ENCODE measurements at regions not wholly inside any gene's neighbourhood (a gene's known extent, or its start where the extent isn't known, plus 50 kb on each side); places are given as distances from the start of the nearest gene placed in this dataset.

- CTCF ChIA-PET, result no interaction called here
These were observed 253.0 kb upstream of the COBL start for GRCh38 chr7:51569581-51569980.

More at GRCh38 chr7:51569581-51569980, 253.0 kb upstream of the COBL start:
- no peak overlapping the region for H2BK5ac ChIP-seq (ENCODE audit: low read depth, low read length, poor library complexity, severe bottlenecking)
- DNase-seq (no peak), ATAC-seq (ENCODE audit: low read depth) (no peak)
- no peaks in the 10 kb centered on the region for H3K27me3 ChIP-seq (ENCODE audit: control insufficient read depth, insufficient read depth, low read length)
- H3K23ac ChIP-seq (ENCODE audit: low read depth, low read length), result no peak overlapping the region
- H2BK15ac ChIP-seq (ENCODE audit: low read depth, low read length), result no peak overlapping the region
- POLR2A ChIA-PET (ENCODE audit: unreplicated experiment), result no interaction called here
- H2AFZ ChIP-seq (replicated peaks; ENCODE audit: low read length, poor library complexity), result no peak overlapping the region
- no peak overlapping the region for H4K8ac ChIP-seq (ENCODE audit: low read depth in 2 of 2, low read length in 2 of 2)
- no peak overlapping the region for H3K56ac ChIP-seq (ENCODE audit: extremely low read depth, insufficient read depth, low read length)
- no CpG with 5 or more reads among the region's 3 CpGs for WGBS, 2 experiments (ENCODE audit: extremely low coverage in 2 of 2, insufficient read length in 1 of 2)
- TF ChIP-seq CHD1 (IDR thresholded peaks at IDR 0.05; ENCODE audit: low read depth, low read length), result no peak
- TF ChIP-seq CEBPB (IDR thresholded peaks at IDR 0.05; ENCODE audit: low read depth, low read length), result no peak
- no peak for TF ChIP-seq BHLHE40 (IDR thresholded peaks at IDR 0.05; ENCODE audit: low read depth, low read length)
- TF ChIP-seq RAD21 (IDR thresholded peaks at IDR 0.05; ENCODE audit: low read length), result no peak
- TF ChIP-seq RFX5 (IDR thresholded peaks at IDR 0.05; ENCODE audit: low read depth, low read length), result no peak
- TF ChIP-seq ELK1 (IDR thresholded peaks at IDR 0.05; ENCODE audit: borderline replicate concordance, low read depth, low read length), result no peak
- no peak for TF ChIP-seq SMC3 (IDR thresholded peaks at IDR 0.05; ENCODE audit: low read depth, low read length)
- no peak for TF ChIP-seq USF2 (IDR thresholded peaks at IDR 0.05; ENCODE audit: low read depth, low read length)
- TF ChIP-seq CTCF (conservative IDR thresholded peaks at IDR 0.05; ENCODE audit: low read depth, low read length), result no peak
- no peak for TF ChIP-seq FOS (IDR thresholded peaks at IDR 0.05; ENCODE audit: low read depth, low read length)
- TF ChIP-seq RCOR1 (IDR thresholded peaks at IDR 0.05; ENCODE audit: insufficient replicate concordance, low read length), result no peak
- TF ChIP-seq NFE2L2 (IDR thresholded peaks at IDR 0.05; ENCODE audit: low read depth, low read length), result no peak
- no peak for TF ChIP-seq MAFK (IDR thresholded peaks at IDR 0.05; ENCODE audit: low read depth, low read length)
- TF ChIP-seq POLR2A (IDR thresholded peaks at IDR 0.05; ENCODE audit: low read depth, low read length), result no peak
- no peak for TF ChIP-seq MAZ (IDR thresholded peaks at IDR 0.05; ENCODE audit: borderline replicate concordance, low read depth, low read length)
- no peak for TF ChIP-seq MXI1 (IDR thresholded peaks at IDR 0.05; ENCODE audit: borderline replicate concordance, low read depth, low read length)
- no peak overlapping the region for H4K91ac ChIP-seq (ENCODE audit: insufficient read depth, low read depth, low read length)
- H3K14ac ChIP-seq (replicated peaks; ENCODE audit: low read depth, low read length), result no peak overlapping the region
- no peak overlapping the region for H2AK9ac ChIP-seq (replicated peaks; ENCODE audit: low read depth, low read length, poor library complexity)
- H3K4me1 ChIP-seq (ENCODE audit: control insufficient read depth, insufficient read depth, low read length), result no peaks in the 10 kb centered on the region
- H2BK20ac ChIP-seq (ENCODE audit: low read depth, low read length), result no peak overlapping the region
- no peak overlapping the region for H2AK5ac ChIP-seq (ENCODE audit: low read depth, low read length)
- in situ Hi-C loops (cut with MboI; ENCODE audit: low sequenced_read_pairs) (no loop called here), dilution Hi-C loops (cut with HindIII; ENCODE audit: low sequenced_read_pairs, unreplicated experiment) (no loop called here), intact Hi-C loops (cut with micrococcal nuclease) (no loop called here)
- H2BK120ac ChIP-seq (ENCODE audit: low read depth, low read length), result no peak overlapping the region
- no TSS peak for BruUV-seq (replicated peaks)
- no peak overlapping the region for H3K18ac ChIP-seq (ENCODE audit: low read depth, low read length)
- no peak overlapping the region for H3K9ac ChIP-seq (ENCODE audit: low read depth, low read length)
- no peak overlapping the region for H3K4ac ChIP-seq (ENCODE audit: low read depth, low read length)
- H3K4me3 ChIP-seq (ENCODE audit: insufficient read depth, low read depth, low read length), result no peak overlapping the region
- H4K20me1 ChIP-seq (ENCODE audit: insufficient read depth, low read length), result no peaks in the 10 kb centered on the region
- no peak overlapping the region for H3K27ac ChIP-seq (ENCODE audit: insufficient read depth, low read length)
- H3K9me3 ChIP-seq (ENCODE audit: control insufficient read depth, insufficient read depth, low read length), result peaks cover 15% of the 10 kb centered on the region
- no peaks in the 10 kb centered on the region for H3K79me1 ChIP-seq (ENCODE audit: low read depth in 1 of 2, low read length in 2 of 2)
- H3K36me3 ChIP-seq (ENCODE audit: control insufficient read depth, insufficient read depth, low read length), result no peaks in the 10 kb centered on the region
- no peaks in the 10 kb centered on the region for H3K9me1 ChIP-seq (ENCODE audit: insufficient read depth, low read length)
- H4K5ac ChIP-seq (ENCODE audit: low read depth, low read length), result no peak overlapping the region
- no peak overlapping the region for H3K4me2 ChIP-seq (ENCODE audit: low read depth, low read length)
